ENCODE measurements at regions not wholly inside any gene's neighbourhood (a gene's known extent, or its start where the extent isn't known, plus 50 kb on each side); places are given as distances from the start of the nearest gene placed in this dataset.

DNA sequence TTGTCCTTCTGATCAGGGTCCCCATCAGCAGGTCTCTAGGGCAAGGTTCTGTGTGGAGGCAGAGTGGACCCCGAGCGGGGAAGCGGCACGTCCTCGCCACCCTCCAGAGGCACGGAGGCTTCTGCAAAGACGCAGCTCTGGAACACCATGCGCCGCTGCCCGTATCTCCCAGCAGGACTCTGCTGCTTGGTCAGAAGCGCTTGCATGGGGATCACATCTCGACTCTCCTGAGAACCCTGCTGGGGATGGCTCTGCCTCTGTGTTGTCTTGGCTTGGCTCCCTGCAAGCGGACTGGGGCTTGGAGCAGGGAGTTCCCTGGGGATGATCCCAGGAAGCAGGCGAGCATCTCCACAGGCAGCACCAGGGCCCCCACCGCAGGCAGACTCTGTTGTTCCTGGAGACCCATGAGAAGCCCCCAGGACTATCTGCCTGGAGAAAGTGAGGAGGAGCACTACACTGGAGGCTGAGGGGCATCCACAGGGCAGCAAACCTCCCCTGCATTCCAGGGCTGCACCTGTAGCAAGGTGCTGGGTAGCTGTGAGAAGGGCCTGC lies 520.5 kb downstream of the GLRX3 start:
- H3K27me3 Mint-ChIP-seq = no peaks in the 10 kb centered on the region
- H3K9me3 Mint-ChIP-seq = no peaks in the 10 kb centered on the region
- DNase-seq (no peak), ATAC-seq (no peak)
- H3K4me3 Mint-ChIP-seq = no peak overlapping the region
- H3K4me1 Mint-ChIP-seq = no peaks in the 10 kb centered on the region
- no peak overlapping the region for H3K27ac Mint-ChIP-seq
- H3K36me3 Mint-ChIP-seq (ENCODE audit: low read depth) = no peaks in the 10 kb centered on the region

DNA sequence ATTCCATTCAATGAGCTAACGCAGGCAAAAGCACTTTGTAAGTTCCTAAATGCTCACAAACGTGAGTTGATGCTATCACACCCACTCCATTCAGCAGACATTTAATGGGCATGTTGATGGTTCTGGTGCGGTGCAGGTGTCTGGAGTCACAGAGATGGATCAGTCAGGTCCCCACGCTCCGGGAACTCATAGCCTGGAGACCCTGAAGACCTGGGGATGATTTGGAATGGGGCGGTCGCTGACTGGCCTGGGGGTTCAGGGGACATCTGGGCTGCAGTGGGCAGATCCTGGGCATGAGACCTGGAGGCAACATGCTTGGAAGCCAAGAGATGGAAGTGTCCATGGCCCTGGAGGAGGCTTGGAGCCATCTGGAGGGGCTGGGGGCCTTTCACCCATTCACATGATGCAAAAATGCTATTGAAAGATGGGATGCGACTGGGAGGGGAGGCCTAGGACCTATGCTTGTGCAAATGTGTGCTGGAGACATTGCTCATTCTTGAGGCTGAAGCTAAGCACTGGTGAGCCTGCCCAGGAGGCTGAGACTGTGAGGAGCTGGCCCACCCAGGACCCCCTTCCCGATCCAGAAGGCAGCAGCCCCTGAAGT lies 522.6 kb downstream of the GLRX3 start:
- H3K27ac Mint-ChIP-seq = no peak overlapping the region
- no peaks in the 10 kb centered on the region for H3K9me3 Mint-ChIP-seq
- H3K27me3 Mint-ChIP-seq = no peaks in the 10 kb centered on the region
- H3K4me3 Mint-ChIP-seq = no peak overlapping the region
- no peak for ATAC-seq
- H3K36me3 Mint-ChIP-seq (ENCODE audit: low read depth) = no peaks in the 10 kb centered on the region
- DNase-seq = no peak
- no peaks in the 10 kb centered on the region for H3K4me1 Mint-ChIP-seq

DNA sequence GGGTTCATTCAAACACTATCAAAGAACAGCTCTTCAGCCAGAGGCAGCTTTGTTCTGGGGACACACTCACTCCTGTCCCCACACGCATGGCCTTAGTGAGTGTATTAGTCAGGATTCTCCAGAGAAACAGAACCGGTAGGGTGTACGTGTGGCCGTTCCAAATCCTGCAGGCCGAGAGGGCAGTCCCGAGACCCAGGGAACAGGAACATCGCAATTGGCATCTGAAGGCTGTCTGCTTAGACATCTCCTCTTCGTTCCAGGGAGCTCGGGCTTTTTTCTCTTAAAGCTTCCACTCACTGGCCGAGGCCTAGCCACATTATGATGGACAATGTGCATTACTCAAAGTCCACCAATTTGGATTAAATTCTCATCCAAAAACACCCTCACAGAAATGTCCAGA lies 523.3 kb downstream of the GLRX3 start:
- no peak overlapping the region for H3K4me3 Mint-ChIP-seq
- no peaks in the 10 kb centered on the region for H3K4me1 Mint-ChIP-seq
- H3K27ac Mint-ChIP-seq = no peak overlapping the region
- DNase-seq (no peak), ATAC-seq (no peak)
- no peaks in the 10 kb centered on the region for H3K27me3 Mint-ChIP-seq
- no peaks in the 10 kb centered on the region for H3K36me3 Mint-ChIP-seq (ENCODE audit: low read depth)
- H3K9me3 Mint-ChIP-seq = no peaks in the 10 kb centered on the region

DNA sequence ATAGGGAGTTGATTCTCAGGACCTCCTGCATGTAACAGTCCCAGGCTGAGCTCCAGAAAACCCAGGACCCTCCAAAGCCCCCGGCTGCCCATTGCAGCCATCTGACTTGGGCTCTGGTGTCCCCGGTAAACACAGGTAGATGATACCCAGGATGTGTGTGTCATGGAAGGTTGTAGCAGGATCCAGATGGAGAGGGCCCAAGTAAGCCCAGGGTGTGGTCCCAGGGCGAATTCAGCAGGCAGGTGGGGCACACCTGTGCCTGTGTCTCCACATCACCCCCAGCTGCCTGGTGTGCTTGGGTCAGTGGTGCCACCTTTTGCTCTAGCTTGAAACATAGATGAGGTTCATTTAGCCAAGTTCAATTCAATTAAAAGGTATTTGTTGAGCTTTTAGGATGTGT lies 524.1 kb downstream of the GLRX3 start:
- no peak for ATAC-seq
- Mint-ChIP-seq H3K4me3 (no peak overlapping the region), H3K27me3 (no peaks in the 10 kb centered on the region), H3K9me3 (no peaks in the 10 kb centered on the region), H3K36me3 (ENCODE audit: low read depth) (no peaks in the 10 kb centered on the region), H3K27ac (no peak overlapping the region), H3K4me1 (no peaks in the 10 kb centered on the region)
- no peak for DNase-seq

DNA sequence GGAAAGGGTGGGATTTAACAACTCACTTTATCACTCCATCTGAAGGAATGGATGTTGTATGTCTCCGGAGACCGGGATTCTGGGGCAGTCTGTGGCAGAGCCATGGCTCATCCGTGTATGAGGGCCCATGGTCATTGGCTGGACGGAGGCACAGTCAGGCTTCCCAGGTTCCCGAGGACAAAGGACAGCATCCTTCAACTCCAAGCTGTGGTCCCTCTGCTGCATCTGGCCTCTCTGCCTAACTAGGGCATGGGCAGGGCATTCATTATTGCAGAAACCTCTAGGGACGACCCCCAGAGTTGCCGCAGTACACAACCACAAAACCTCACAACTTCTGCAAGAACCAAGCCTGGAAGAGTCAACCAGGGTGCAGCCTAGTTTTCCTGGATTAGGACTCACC lies 525.2 kb downstream of the GLRX3 start:
- H3K9me3 Mint-ChIP-seq = no peaks in the 10 kb centered on the region

DNA sequence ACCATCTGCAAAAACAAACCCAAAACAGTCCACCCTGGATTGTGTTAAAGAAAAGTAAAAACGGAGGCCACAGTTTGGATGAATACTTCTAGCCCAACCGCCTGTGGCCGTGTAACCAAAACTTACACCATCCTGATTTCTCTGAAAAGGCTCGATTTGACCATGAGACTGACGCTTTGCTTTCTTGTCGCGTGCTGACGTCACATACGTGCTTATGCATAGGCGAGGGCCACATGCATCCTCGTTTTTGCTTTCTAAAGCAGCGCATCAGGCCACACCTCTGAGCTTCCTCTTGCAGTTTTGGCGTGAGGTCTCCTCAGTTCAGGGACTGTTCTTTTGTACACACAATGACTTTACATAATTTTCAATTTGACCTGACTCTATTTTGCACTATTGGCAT lies 526.6 kb downstream of the GLRX3 start:
- Mint-ChIP-seq H3K4me1 (no peaks in the 10 kb centered on the region), H3K27ac (no peak overlapping the region), H3K27me3 (no peaks in the 10 kb centered on the region), H3K4me3 (no peak overlapping the region), H3K9me3 (no peaks in the 10 kb centered on the region), H3K36me3 (ENCODE audit: low read depth) (no peaks in the 10 kb centered on the region)
- no peak for ATAC-seq
- no peak for DNase-seq

More for the DNA sequence above, 525.2 kb downstream of the GLRX3 start:
- Mint-ChIP-seq H3K4me3 (no peak overlapping the region), H3K36me3 (ENCODE audit: low read depth) (no peaks in the 10 kb centered on the region), H3K4me1 (no peaks in the 10 kb centered on the region), H3K27ac (no peak overlapping the region), H3K27me3 (no peaks in the 10 kb centered on the region)
- DNase-seq (no peak), ATAC-seq (no peak)

DNA sequence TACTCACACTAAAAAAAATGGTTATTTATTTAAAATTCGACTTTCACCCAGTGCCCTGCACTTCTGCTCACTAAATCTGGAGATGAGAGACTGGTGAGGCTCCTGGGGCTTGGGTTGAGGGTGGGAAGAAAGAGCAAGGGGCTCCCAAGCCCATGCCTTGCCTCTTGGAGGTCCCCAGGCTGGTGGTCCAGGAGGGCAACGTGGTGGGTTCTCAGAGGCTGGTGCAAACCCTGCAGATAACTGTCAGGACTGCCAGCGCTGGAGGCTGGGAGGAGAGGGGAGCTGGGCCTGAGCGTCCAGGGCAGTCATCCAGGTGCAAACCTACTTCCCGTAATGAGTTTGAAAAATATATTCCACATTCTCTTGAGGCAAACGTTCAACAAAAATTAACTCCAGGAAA lies 528.3 kb downstream of the GLRX3 start:
- ATAC-seq (no peak), DNase-seq (no peak)
- no peak overlapping the region for H3K4me3 Mint-ChIP-seq
- H3K27ac Mint-ChIP-seq = no peak overlapping the region
- H3K36me3 Mint-ChIP-seq (ENCODE audit: low read depth) = no peaks in the 10 kb centered on the region
- no peaks in the 10 kb centered on the region for H3K4me1 Mint-ChIP-seq
- no peaks in the 10 kb centered on the region for H3K9me3 Mint-ChIP-seq
- no peaks in the 10 kb centered on the region for H3K27me3 Mint-ChIP-seq

DNA sequence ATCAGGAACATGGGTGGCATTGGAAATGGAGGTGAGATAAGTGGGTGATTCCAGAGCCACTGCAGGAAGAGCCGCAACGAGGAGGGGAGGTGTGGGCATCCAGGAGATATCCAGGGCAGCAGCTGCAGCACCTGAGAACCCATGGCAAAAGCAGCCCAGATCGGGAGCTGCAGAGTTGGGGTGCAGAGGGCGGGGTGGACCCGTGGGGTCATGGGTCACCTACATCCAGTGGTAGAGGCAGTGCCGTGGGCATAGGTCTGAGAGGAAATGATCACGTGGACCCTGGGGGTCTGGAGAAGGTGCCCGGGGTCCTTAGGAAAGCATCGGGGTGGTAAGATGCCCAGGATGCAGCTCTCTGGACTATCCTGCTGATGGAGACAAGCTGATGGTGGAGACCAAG lies 530.0 kb downstream of the GLRX3 start:
- Mint-ChIP-seq H3K27me3 (no peaks in the 10 kb centered on the region), H3K4me1 (no peaks in the 10 kb centered on the region), H3K36me3 (ENCODE audit: low read depth) (no peaks in the 10 kb centered on the region), H3K9me3 (peaks cover 6% of the 10 kb centered on the region), H3K27ac (no peak overlapping the region), H3K4me3 (no peak overlapping the region)
- ATAC-seq = no peak
- no peak for DNase-seq

DNA sequence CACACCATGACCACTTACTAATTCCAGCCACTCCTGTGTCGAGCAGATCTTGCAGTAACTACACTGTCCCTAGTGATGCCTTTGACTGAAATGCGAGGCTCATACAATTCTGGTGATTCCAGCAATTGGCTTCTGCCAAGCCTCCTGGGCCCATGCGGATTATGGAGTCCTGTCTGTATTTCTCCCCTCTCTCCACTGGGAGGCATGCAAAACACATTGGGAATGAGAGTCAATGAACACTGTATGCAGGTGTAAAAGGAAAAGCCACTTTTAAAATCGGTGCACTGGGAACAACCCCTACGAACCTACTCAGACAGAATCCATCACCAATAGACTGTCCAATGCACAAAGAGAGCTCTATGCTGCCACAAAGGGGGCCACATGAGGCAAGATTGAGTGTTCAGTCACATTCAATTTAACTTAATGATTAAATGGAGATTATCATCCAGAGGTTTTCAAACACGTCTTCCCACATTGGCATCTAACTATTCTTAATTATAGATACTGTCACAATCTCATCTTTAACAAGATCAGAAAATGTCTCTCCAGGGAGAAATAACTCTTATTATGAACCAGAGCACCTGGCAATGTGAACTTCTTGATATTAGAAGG lies 550.6 kb downstream of the GLRX3 start:
- Mint-ChIP-seq H3K27me3 (no peaks in the 10 kb centered on the region), H3K9me3 (peaks cover 9% of the 10 kb centered on the region), H3K27ac (no peak overlapping the region), H3K36me3 (ENCODE audit: low read depth) (no peaks in the 10 kb centered on the region), H3K4me1 (no peaks in the 10 kb centered on the region), H3K4me3 (no peak overlapping the region)
- no peak for ATAC-seq
- no peak for DNase-seq

DNA sequence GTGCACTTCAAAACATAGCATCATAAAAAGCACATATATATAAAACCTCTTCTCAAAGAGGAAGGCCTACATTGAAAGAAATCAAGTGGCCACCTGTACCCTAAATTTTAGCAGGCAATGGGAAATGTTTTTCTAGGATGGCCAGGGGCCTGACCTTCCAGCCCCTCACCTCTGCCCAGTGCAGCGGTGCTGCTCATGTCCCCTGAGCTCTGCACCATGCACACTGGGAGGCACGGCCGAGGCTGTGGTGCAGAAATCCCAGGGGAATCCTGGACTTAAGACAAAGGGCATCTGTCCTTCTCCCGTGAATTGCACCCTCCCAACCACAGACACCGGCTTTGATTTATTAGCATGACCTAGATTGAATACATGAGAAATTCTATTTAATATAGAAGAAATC lies 551.4 kb downstream of the GLRX3 start:
- no peaks in the 10 kb centered on the region for H3K27me3 Mint-ChIP-seq
- no peak overlapping the region for H3K4me3 Mint-ChIP-seq
- DNase-seq (no peak), ATAC-seq (no peak)
- H3K27ac Mint-ChIP-seq = no peak overlapping the region
- H3K4me1 Mint-ChIP-seq = no peaks in the 10 kb centered on the region
- H3K9me3 Mint-ChIP-seq = peaks cover 9% of the 10 kb centered on the region
- no peaks in the 10 kb centered on the region for H3K36me3 Mint-ChIP-seq (ENCODE audit: low read depth)

DNA sequence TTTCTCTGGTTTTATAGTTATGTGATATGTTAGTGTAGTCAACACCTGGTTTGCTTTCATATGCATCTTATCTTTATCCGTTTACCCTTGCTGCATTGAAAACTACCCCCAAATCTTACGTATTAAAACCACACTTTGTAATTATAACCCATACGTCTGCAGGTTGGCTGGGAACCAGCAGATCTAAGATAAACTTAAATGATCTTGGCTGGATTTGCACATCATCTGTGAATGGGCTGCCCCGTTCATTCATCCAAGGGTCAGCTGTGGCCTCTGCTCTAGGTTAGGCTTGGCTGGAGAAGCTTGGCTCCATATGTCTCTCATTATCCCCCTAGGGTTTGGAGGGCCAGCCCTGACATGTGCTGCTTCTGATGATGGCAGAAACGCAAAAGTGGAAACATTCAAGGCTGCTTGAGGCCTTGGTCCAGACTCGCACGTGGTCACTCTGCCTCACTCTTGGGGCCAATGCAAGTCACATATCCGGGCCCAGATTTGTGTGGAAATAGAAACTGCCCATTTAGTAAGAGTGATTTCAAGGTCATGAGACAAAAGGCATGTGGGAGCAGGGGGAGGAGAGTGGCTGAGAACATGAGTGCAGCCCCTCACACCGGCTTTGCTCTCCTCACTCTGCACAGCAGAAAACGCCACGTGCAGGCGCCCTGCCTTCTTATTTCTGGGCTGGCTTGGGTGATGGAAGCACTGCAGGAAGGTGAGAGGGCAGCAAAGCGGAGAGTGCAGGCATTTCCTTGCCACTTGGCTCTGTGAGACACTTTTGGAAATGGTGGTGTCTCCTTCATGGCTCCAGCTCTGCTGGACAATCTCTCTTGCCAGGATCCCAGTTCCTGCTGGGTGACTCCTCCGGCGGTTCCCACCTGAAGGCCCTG lies 553.8 kb downstream of the GLRX3 start:
- no peaks in the 10 kb centered on the region for H3K4me1 Mint-ChIP-seq
- no peaks in the 10 kb centered on the region for H3K9me3 Mint-ChIP-seq
- H3K4me3 Mint-ChIP-seq = no peak overlapping the region
- no peaks in the 10 kb centered on the region for H3K36me3 Mint-ChIP-seq (ENCODE audit: low read depth)
- ATAC-seq (no peak), DNase-seq (no peak)
- no peak overlapping the region for H3K27ac Mint-ChIP-seq
- H3K27me3 Mint-ChIP-seq = no peaks in the 10 kb centered on the region

DNA sequence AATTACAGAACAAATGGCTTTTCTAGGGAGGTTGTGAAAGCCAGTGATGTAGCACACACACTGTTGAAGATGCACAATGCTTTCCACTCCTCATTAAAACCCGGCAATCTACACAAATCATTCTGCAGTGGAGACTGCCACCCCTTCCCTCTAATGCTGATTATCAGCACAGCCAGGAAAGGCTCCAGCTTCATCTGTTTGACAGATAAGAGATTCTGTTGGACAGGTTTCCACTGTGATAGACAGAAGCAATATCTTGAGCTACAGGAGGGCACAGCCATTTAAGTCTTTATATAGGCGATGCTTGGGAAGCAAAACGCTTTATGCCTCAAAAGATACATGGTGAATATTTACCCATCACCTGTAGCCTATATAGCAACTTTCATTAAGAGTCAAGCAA lies 555.6 kb downstream of the GLRX3 start:
- H3K9me3 Mint-ChIP-seq = no peaks in the 10 kb centered on the region
- DNase-seq (no peak), ATAC-seq (no peak)
- H3K27me3 Mint-ChIP-seq = no peaks in the 10 kb centered on the region
- no peaks in the 10 kb centered on the region for H3K4me1 Mint-ChIP-seq
- no peak overlapping the region for H3K27ac Mint-ChIP-seq
- H3K4me3 Mint-ChIP-seq = no peak overlapping the region
- H3K36me3 Mint-ChIP-seq (ENCODE audit: low read depth) = no peaks in the 10 kb centered on the region

DNA sequence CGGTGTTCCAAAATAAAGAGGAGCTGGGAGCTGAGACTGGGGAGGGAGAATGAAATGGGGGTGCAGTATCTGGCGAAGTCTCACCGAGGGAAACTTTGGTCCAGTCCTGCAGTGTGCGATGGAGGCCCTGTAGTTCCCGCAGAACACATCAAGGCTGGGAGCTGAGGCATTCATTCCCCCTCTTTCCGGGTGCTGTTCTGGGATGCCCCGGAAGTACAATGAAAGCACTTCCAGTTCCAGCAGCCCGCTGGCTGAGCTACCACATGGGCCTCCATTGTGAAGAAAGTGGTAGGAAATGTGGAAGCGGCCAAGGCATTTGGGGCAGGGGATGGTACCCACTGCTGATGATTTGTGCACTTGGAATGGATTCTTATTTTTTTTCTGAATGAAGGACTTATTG lies 560.7 kb downstream of the GLRX3 start:
- no peaks in the 10 kb centered on the region for H3K27me3 Mint-ChIP-seq

DNA sequence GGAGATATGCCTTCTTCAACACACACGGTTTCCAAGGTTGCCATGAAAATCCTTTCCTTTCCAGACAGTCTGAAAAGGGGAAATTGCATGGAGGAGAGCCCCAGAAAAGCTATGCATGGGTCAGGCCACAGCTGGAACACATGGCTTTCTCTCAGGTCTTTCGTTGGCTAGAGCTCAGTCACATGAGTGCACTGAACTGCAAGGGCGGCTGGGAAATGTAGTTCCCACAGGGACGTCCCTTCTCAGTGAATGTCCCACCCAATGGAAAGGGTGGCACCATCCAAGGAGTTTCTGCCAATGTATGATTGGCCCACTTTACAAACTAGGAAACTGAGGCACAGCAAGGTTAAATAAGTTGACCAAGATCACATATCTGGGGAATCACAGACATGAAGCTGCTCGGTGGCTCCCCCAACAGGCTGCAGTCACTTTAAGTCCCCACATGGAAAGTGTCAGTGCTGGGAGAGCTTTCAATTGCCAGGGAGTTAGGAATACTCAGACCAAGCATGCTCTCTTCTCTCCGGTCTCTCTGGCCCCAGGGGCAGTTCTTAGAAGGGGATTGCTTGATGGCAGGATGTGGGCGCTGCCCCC lies 571.3 kb downstream of the GLRX3 start:
- Mint-ChIP-seq H3K4me3 (no peak overlapping the region), H3K4me1 (no peaks in the 10 kb centered on the region)
- no peak for ATAC-seq

More for the DNA sequence above, 560.7 kb downstream of the GLRX3 start:
- Mint-ChIP-seq H3K4me3 (no peak overlapping the region), H3K9me3 (no peaks in the 10 kb centered on the region), H3K4me1 (no peaks in the 10 kb centered on the region), H3K27ac (no peak overlapping the region), H3K36me3 (ENCODE audit: low read depth) (no peaks in the 10 kb centered on the region)
- ATAC-seq = no peak
- no peak for DNase-seq

More for the DNA sequence above, 571.3 kb downstream of the GLRX3 start:
- no peaks in the 10 kb centered on the region for H3K36me3 Mint-ChIP-seq (ENCODE audit: low read depth)
- H3K27ac Mint-ChIP-seq = no peak overlapping the region
- DNase-seq = no peak
- no peaks in the 10 kb centered on the region for H3K9me3 Mint-ChIP-seq
- H3K27me3 Mint-ChIP-seq = no peaks in the 10 kb centered on the region
